GM12872 (cell line): ENCODE measurements at regions not wholly inside any gene's neighbourhood (a gene's known extent, or its start where the extent isn't known, plus 50 kb on each side); places are given as distances from the start of the nearest gene placed in this dataset.

Experiments used
- CTCF ChIP-seq: IDR thresholded peaks from 3 replicates; pipeline ENCODE4 v1.5.1; 2011; ENCODE audit warnings: low read depth, mild to moderate bottlenecking, low read length, moderate library complexity; ENCODE audit not compliant: insufficient read depth

- no peak for TF ChIP-seq CTCF
Measured at GRCh38 chr2:226452768-226453167, 346.9 kb downstream of the IRS1 start.

- no peak for TF ChIP-seq CTCF
Measured at GRCh38 chr2:226451486-226451885, 348.1 kb downstream of the IRS1 start.

- TF ChIP-seq CTCF: no peak
Measured at GRCh38 chr2:226450141-226450540, 349.5 kb downstream of the IRS1 start.

GRCh38 chr2:226447338-226448300, 352.0 kb downstream of the IRS1 start:
- TF ChIP-seq CTCF: no peak

- TF ChIP-seq CTCF: no peak
Measured at GRCh38 chr2:226446406-226447001, 353.1 kb downstream of the IRS1 start.

- TF ChIP-seq CTCF: no peak
Measured at GRCh38 chr2:226445216-226445861, 354.3 kb downstream of the IRS1 start.

- TF ChIP-seq CTCF: no peak
Measured at GRCh38 chr2:226443112-226443511, 356.5 kb downstream of the IRS1 start.
